GM12878 (cell line): ENCODE measurements at regions not wholly inside any gene's neighbourhood (a gene's known extent, or its start where the extent isn't known, plus 50 kb on each side); places are given as distances from the start of the nearest gene placed in this dataset.

Experiments
- ATAC-seq: fragments of 200-7000 bp; cut with Tn5 transposase; 3 replicates; pipeline ENCODE4 v1.9.1; 2020; ENCODE audit warnings: mild to moderate bottlenecking, moderate library complexity
- BruUV-seq: library from RNA; stranded (reverse); fragments of 400-500 nt; replicated peaks from 2 replicates; lab custom pipeline; 2021; lab: Mats Ljungman, UMichigan
- CTCF ChIA-PET: fragments of 300-600 bp; sonication (Branson Sonifier 250); formaldehyde crosslinking; extraction: SDS; loops from one replicate; lab custom pipeline; 2021; ENCODE audit warnings: inconsistent platforms; lab: Yijun Ruan, JAX
- POLR2A ChIA-PET: fragments of 350-600 bp; formaldehyde crosslinking; extraction: SDS; loops from one replicate; lab custom pipeline; 2021; ENCODE audit warnings: inconsistent platforms; lab: Charles Lee
- RAD21 ChIA-PET: fragments of 300-600 bp; sonication (Branson Sonifier 250); formaldehyde crosslinking; loops from one replicate; lab custom pipeline; 2023; ENCODE audit warnings: antibody characterized with exemption; ENCODE audit not compliant: unreplicated experiment; lab: Charles Lee
- SMC1A ChIA-PET: fragments of 300-600 bp; sonication (Branson Sonifier 250); formaldehyde crosslinking; loops from one replicate; lab custom pipeline; 2023; ENCODE audit not compliant: unreplicated experiment, uncharacterized antibody; lab: Charles Lee
- DNase-seq: peaks from one replicate; pipeline ENCODE4 v3.0.0-alpha.2; 2011; ENCODE audit warnings: low read depth, low spot score
- FAIRE-seq: peaks from 3 replicates; lab custom pipeline; 2011; peaks lifted over from hg19 to GRCh38; lab: Jason Lieb, UNC
- H2AFZ ChIP-seq: 2 replicates; pipeline ENCODE4 v1.6.0; 2011; ENCODE audit warnings: low read depth, low read length, control low read depth; ENCODE audit not compliant: control insufficient read depth
- H3K27ac ChIP-seq: 2 replicates; pipeline ENCODE4 v1.5.1; 2011; ENCODE audit warnings: control low read depth; ENCODE audit not compliant: control insufficient read depth, insufficient read depth
- H3K27me3 ChIP-seq, 2 experiments: replicated peaks in 1 of 2; 2 replicates each; pipeline versions ENCODE4 v1.6.0 to v1.6.1; 2011; ENCODE audit warnings: low read length in 1 of 2; ENCODE audit not compliant: control insufficient read depth in 2 of 2, insufficient read depth in 2 of 2
- H3K36me3 ChIP-seq, 2 experiments: 2 replicates each; pipeline ENCODE4 v1.5.1; 2011; ENCODE audit warnings: low read length in 1 of 2; ENCODE audit not compliant: control insufficient read depth in 2 of 2, insufficient read depth in 2 of 2
- H3K4me1 ChIP-seq: 2 replicates; pipeline ENCODE4 v1.6.1; 2011; ENCODE audit warnings: mild to moderate bottlenecking, low read length, moderate library complexity, mixed read lengths; ENCODE audit not compliant: control insufficient read depth, insufficient read depth
- H3K4me2 ChIP-seq: 2 replicates; pipeline ENCODE4 v1.6.0; 2011; ENCODE audit warnings: control low read depth; ENCODE audit not compliant: control insufficient read depth, insufficient read depth
- H3K4me3 ChIP-seq: fragments of 200-600 bp; sonication (generic); 2 replicates; pipeline ENCODE4 v1.5.1; 2016
- H3K79me2 ChIP-seq: 2 replicates; pipeline ENCODE4 v1.6.0; 2011; ENCODE audit warnings: low read length; ENCODE audit not compliant: control insufficient read depth, insufficient read depth
- H3K9ac ChIP-seq: 2 replicates; pipeline ENCODE4 v1.8.0; 2011; ENCODE audit warnings: low read length, control low read depth, mixed read lengths; ENCODE audit not compliant: control insufficient read depth, insufficient read depth
- H3K9me3 ChIP-seq: replicated peaks from 3 replicates; pipeline ENCODE4 v1.5.1; 2011; ENCODE audit warnings: mild to moderate bottlenecking, low read length; ENCODE audit not compliant: control insufficient read depth, insufficient read depth
- H4K20me1 ChIP-seq: 2 replicates; pipeline ENCODE4 v1.6.0; 2011; ENCODE audit not compliant: control insufficient read depth, insufficient read depth
- CBFB ChIP-seq: IDR thresholded peaks from 2 replicates; pipeline ENCODE4 v1.6.1; 2016; ENCODE audit warnings: antibody characterized with exemption, low read depth
- EP300 ChIP-seq, 2 experiments: fragments of 150-350 bp in 1 of 2; IDR thresholded peaks; 2 replicates each; pipeline ENCODE4 v1.6.1; 2011 to 2012; ENCODE audit warnings: low read depth in 2 of 2, low read length in 2 of 2, borderline replicate concordance in 1 of 2, improper control_type of control experiment in 1 of 2, inconsistent platforms in 1 of 2; ENCODE audit not compliant: control insufficient read depth in 1 of 2
- HDAC6 ChIP-seq: fragments of 200-600 bp; sonication (generic); IDR thresholded peaks from one replicate; pipeline ENCODE4 v1.8.0; 2017; ENCODE audit warnings: antibody characterized with exemption; ENCODE audit not compliant: unreplicated experiment
- IKZF2 ChIP-seq, 2 experiments: fragments of 450-650 bp; IDR thresholded peaks; 2 replicates each; pipeline ENCODE4 v1.6.1; 2017; ENCODE audit warnings: mild to moderate bottlenecking in 2 of 2, moderate library complexity in 2 of 2
- JUNB ChIP-seq: IDR thresholded peaks from 2 replicates; pipeline ENCODE4 v1.6.1; 2016; ENCODE audit warnings: antibody characterized with exemption, mild to moderate bottlenecking
- KDM1A ChIP-seq: fragments of 200-600 bp; sonication (generic); IDR thresholded peaks from 2 replicates; pipeline ENCODE4 v1.6.1; 2016; ENCODE audit warnings: borderline replicate concordance
- PBX3 ChIP-seq: IDR thresholded peaks from 2 replicates; pipeline ENCODE4 v1.6.1; 2011; ENCODE audit warnings: mild to moderate bottlenecking, low read depth, low read length, moderate library complexity; ENCODE audit not compliant: insufficient replicate concordance
- POU2F2 ChIP-seq: IDR thresholded peaks from 3 replicates; pipeline ENCODE4 v1.6.1; 2011; ENCODE audit warnings: low read depth, mild to moderate bottlenecking, low read length, borderline replicate concordance
- RELA ChIP-seq: fragments of 450-650 bp; IDR thresholded peaks from 2 replicates; pipeline ENCODE4 v1.8.0; 2014; ENCODE audit warnings: borderline replicate concordance; ENCODE audit not compliant: partially characterized antibody
- STAT3 ChIP-seq: IDR thresholded peaks from 2 replicates; pipeline ENCODE4 v1.6.1; 2011; ENCODE audit warnings: low read depth, low read length, improper control_type of control experiment
- ZNF687 ChIP-seq: fragments of 450-650 bp; IDR thresholded peaks from 2 replicates; pipeline ENCODE4 v1.6.1; 2017; ENCODE audit warnings: mild to moderate bottlenecking, moderate library complexity
- ZSCAN29 ChIP-seq: fragments of 450-650 bp; IDR thresholded peaks from 2 replicates; pipeline ENCODE4 v1.6.1; 2017; ENCODE audit warnings: mild to moderate bottlenecking, moderate library complexity
- ZZZ3 ChIP-seq: IDR thresholded peaks from 2 replicates; pipeline ENCODE4 v1.6.1; 2011; ENCODE audit warnings: low read depth; ENCODE audit not compliant: control insufficient read depth, insufficient read length
- WGBS: methylation state at CpG from one replicate; pipeline ENCODE4 v1.1.6; 2016; ENCODE audit warnings: low lambda C conversion rate; ENCODE audit not compliant: insufficient replicate concordance, insufficient coverage; ENCODE audit errors: missing lambda C conversion rate; 5-methylcytosine and 5-hydroxymethylcytosine counted together
- in situ Hi-C: fragments of 300-500 bp; cut with MboI; formaldehyde crosslinking; loops from 9 replicates; pipeline ENCODE4 v1.14.3; 2018; ENCODE audit warnings: mixed read lengths
- intact Hi-C: fragments of 100-400 bp; cut with micrococcal nuclease; formaldehyde crosslinking; loops from one replicate; pipeline ENCODE4 v1.14.2; 2022; ENCODE audit not compliant: unreplicated experiment

- ChIA-PET CTCF (no interaction called here), SMC1A (no interaction called here), RAD21 (no interaction called here), POLR2A (no interaction called here)
- no peak overlapping the region for H3K4me3 ChIP-seq
- in situ Hi-C loops (no loop called here), intact Hi-C loops (no loop called here)
- DNase-seq: no peak
- no peaks in the 10 kb centered on the region for H4K20me1 ChIP-seq
- BruUV-seq: no TSS peak
- FAIRE-seq: no peak
- no peak for TF ChIP-seq STAT3
- TF ChIP-seq ZSCAN29: no peak
- no peak for TF ChIP-seq CBFB
- no peak for TF ChIP-seq PBX3
- TF ChIP-seq HDAC6: no peak
- no peak for TF ChIP-seq RELA
- TF ChIP-seq ZZZ3: no peak
- no peak for TF ChIP-seq IKZF2 (IDR thresholded peaks at IDR 0.05)
- TF ChIP-seq JUNB: no peak
- TF ChIP-seq POU2F2: no peak
- no peak for TF ChIP-seq KDM1A
- no peak for TF ChIP-seq EP300 (IDR thresholded peaks at IDR 0.05; ENCODE audit: borderline replicate concordance in 1 of 2, control insufficient read depth in 1 of 2, low read depth in 2 of 2, low read length in 2 of 2)
- no peak for TF ChIP-seq ZNF687
- no peaks in the 10 kb centered on the region for H3K36me3 ChIP-seq
- ATAC-seq: no peak
- no peaks in the 10 kb centered on the region for H3K9me3 ChIP-seq
- no peak overlapping the region for H3K9ac ChIP-seq
- H3K4me2 ChIP-seq: no peak overlapping the region
- H3K27ac ChIP-seq: no peak overlapping the region
- no peaks in the 10 kb centered on the region for H3K27me3 ChIP-seq
- H3K4me1 ChIP-seq: no peaks in the 10 kb centered on the region
- H2AFZ ChIP-seq: no peak overlapping the region
- 35% methylated on average over 1 of the region's 1 CpG for WGBS
- no peaks in the 10 kb centered on the region for H3K79me2 ChIP-seq
Measured at GRCh38 chr4:123858465-123858864, 461.9 kb downstream of the SPRY1 start.
